Activated CD8-positive, alpha-beta memory T cell treated with anti-CD3 and anti-CD28 coated beads for 36 hours (primary cell): ENCODE measurements at regions not wholly inside any gene's neighbourhood (a gene's known extent, or its start where the extent isn't known, plus 50 kb on each side); places are given as distances from the start of the nearest gene placed in this dataset.

Experiments used
- CTCF ChIA-PET: fragments of 350-600 bp; sonication (Branson Sonifier 250); formaldehyde crosslinking; loops from one replicate; lab custom pipeline; 2021; ENCODE audit warnings: antibody characterized with exemption; lab: Charles Lee
- POLR2A ChIA-PET: fragments of 350-600 bp; sonication (Branson Sonifier 250); formaldehyde crosslinking; loops from one replicate; lab custom pipeline; 2021; ENCODE audit warnings: antibody characterized with exemption; lab: Charles Lee

- POLR2A ChIA-PET = no interaction called here
- CTCF ChIA-PET = no interaction called here
Measured at GRCh38 chr4:129167640-129168260, 71.8 kb downstream of the C4orf33 start.

- ChIA-PET POLR2A (no interaction called here), CTCF (no interaction called here)
Measured at GRCh38 chr4:129172181-129172580, 76.2 kb downstream of the C4orf33 start.

- POLR2A ChIA-PET = no interaction called here
Measured at GRCh38 chr4:129176864-129177263, 80.9 kb downstream of the C4orf33 start.

GRCh38 chr4:129179276-129179675 is 83.3 kb downstream of the C4orf33 start:
- CTCF ChIA-PET = no interaction called here
- POLR2A ChIA-PET = no interaction called here

More at GRCh38 chr4:129176864-129177263, 80.9 kb downstream of the C4orf33 start:
- CTCF ChIA-PET = no interaction called here

GRCh38 chr4:129189630-129190029 is 93.7 kb downstream of the C4orf33 start:
- POLR2A ChIA-PET = no interaction called here

DNA sequence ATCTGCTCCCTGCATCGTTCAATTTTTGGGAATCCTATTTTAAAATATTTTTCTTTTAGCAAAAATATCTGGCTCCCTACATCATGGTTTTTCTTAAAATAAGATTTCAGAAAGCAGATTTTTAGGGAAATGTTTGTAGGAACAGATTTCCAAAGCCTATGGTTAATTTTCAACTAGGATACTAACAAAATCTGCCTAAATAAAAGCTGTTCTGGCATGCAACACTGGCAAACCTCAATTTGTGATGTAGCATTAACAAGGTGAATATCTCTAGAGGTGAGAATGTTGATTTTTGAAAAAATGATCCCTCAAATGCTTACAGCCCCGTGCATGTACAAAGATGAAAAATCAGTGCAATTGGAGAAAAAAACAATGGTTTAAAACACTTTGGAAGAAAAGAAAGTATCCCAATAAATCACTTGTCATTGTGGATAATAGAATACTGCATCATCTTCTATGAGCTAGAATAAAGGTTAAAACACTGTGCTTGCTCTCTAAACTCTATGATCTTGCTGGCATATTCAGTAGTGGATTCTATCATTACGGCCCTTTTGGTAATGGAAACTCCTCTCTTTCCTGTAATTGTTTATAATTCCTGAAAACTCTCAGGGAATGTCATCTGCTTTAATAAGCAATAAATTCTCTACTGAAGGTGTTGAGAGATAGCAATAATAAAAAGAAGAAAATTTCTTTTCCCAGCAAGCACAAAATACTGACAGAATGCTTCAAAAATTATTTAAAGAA is 97.6 kb downstream of the C4orf33 start:
- CTCF ChIA-PET = no interaction called here

More at GRCh38 chr4:129189630-129190029, 93.7 kb downstream of the C4orf33 start:
- CTCF ChIA-PET = no interaction called here

GRCh38 chr4:129208481-129208880 is 112.5 kb downstream of the C4orf33 start:
- ChIA-PET POLR2A (no interaction called here), CTCF (no interaction called here)

More for the DNA sequence above, 97.6 kb downstream of the C4orf33 start:
- POLR2A ChIA-PET = no interaction called here

DNA sequence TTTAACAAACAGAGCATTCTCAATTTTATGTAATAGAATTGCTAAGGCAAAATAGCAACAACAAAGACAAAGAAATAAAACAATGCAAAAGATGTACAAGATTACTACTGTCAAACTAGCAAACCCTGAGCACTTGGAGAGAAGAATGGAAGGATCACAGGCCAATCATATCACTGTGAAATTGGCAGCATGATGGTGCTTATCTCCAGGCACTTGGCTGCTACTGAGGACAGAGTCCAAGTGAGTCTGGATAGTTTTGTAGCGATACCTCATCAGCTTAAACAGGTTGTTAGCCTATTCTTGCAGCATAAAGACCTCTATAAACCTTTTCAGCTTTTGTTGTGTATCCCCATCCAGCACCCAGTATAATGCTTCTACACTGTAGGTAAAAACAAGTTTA is 117.7 kb downstream of the C4orf33 start:
- CTCF ChIA-PET = interaction anchor here (0.7 kb wide), 1 partner anchor 112 kb away, joined by 3 read pairs; no protein-coding TSS in a partner anchor

GRCh38 chr4:129218360-129218759 is 122.4 kb downstream of the C4orf33 start:
- ChIA-PET POLR2A (no interaction called here), CTCF (no interaction called here)

More for the DNA sequence above, 117.7 kb downstream of the C4orf33 start:
- POLR2A ChIA-PET = no interaction called here

DNA sequence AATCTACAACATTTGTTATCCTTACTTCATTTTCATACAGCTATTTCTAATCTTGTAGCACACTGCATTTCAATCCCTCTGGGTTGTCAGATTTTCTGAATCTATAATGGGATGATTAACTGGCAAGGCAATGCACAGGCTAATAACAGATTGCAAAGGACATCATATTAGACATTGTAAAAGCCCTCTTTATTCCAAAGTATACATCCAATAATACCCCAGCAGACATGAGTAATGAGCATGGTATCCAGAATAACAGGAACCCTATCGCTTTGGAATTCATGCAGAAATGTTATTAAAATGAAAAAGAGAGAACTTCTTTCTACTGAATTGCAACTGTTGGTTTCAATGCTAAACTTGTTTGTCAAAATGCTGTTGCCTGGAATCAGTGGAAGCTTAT is 122.9 kb downstream of the C4orf33 start:
- ChIA-PET CTCF (no interaction called here), POLR2A (no interaction called here)

GRCh38 chr4:129220254-129220653 is 124.3 kb downstream of the C4orf33 start:
- POLR2A ChIA-PET = no interaction called here
- CTCF ChIA-PET = no interaction called here

DNA sequence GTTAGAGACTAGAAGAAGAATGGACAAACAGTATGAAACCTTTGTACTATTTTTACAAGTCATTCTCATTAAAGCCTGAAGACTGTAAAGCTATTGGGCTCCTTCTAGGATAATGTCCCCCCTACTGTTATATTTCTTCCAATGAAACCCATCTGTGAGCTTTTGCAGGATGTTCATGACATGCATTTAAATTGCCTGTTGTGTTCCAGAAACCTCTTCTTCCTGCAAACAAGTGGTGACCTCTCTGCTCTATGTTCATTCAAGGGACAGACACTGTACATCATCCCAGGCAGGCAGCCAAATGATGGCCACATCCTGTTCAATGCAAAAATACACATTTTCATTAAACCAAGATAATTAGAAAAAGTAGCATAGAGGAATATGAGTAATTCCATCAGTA is 128.0 kb downstream of the C4orf33 start:
- CTCF ChIA-PET = no interaction called here
- POLR2A ChIA-PET = no interaction called here

DNA sequence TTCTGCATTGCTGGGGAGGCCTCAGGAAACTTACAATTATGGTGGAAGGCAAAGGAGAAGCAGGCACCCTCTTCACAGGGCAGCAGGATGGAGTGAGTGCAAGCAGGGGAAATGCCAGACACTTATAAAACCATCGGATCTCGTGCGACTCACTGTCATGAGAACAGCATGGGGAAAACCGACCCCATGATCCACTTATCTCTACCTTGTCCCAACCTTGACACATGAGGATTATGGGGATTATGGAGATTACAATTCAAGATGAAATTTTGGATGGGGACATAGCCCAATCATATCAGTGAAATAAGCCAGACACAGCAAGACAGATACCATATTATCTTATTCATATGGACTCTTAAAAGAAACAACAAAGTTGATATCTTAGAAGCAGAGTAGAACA is 134.9 kb downstream of the C4orf33 start:
- ChIA-PET POLR2A (no interaction called here), CTCF (no interaction called here)

GRCh38 chr4:129231945-129232588 is 136.1 kb downstream of the C4orf33 start:
- POLR2A ChIA-PET = no interaction called here
- CTCF ChIA-PET = interaction anchor here (0.7 kb wide), 1 partner anchor 884 kb away, joined by 4 read pairs; no protein-coding TSS in a partner anchor

- CTCF ChIA-PET = no interaction called here
Measured at GRCh38 chr4:129232589-129233337, 136.8 kb downstream of the C4orf33 start.

GRCh38 chr4:129233691-129234090 is 137.7 kb downstream of the C4orf33 start:
- ChIA-PET CTCF (no interaction called here), POLR2A (no interaction called here)

More at GRCh38 chr4:129232589-129233337, 136.8 kb downstream of the C4orf33 start:
- POLR2A ChIA-PET = no interaction called here

DNA sequence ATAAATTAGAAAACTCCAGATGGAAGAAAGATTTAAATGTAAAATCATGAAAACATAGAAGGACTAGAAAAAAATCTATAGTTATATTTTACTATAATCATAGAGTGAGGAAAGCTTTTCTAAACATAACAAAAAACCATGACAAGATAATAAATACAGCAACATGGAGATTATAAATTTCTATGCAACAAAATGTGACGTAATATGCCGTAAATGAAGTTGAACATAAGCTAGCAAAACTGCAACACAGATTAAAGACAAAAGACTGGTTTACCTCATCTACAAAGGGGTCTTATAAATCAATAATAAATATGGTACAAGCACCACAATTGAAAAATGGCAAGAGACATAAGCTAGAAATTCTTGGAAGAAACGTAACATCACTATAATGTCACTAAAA is 140.4 kb downstream of the C4orf33 start:
- ChIA-PET CTCF (no interaction called here), POLR2A (no interaction called here)

DNA sequence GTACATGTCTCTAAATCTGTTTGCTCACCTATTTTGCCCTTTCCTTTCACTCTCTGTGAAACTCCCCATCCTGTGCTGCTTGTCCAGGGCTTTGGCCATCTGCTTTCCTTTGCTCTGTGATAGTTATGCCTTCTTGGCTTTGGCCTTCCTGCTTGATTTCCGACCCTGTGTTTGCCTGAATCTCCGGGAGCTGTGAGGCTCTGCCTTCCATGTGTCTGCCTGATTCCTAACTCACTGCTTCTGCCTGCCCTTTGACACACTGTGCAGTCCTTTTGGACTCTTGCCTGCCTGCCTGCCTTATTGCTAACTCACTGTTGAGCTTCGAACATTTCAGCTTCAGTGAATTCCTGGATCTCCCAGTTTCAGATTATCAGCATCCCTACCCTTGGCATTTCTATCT is 143.1 kb downstream of the C4orf33 start:
- ChIA-PET POLR2A (no interaction called here), CTCF (no interaction called here)

DNA sequence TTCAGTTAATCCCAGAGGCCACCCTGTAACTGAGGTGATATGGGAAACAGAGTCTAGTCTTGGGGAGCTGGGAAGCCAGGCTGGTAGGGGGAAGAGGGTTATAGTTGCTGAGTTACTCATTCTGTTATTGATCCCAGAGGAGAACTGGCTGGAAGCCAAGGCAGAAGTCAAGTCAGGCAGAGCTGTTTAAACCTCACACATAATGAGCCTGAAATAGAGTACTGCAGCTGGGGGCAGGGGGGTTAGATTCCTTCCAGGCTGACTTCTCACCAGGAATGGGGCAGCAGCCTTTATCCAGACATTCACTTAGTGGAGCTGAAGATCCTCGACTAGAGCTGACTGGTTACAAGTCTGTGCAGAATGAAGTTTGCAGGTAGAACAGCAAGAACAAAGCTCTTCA is 144.9 kb downstream of the C4orf33 start:
- POLR2A ChIA-PET = no interaction called here
- CTCF ChIA-PET = no interaction called here

DNA sequence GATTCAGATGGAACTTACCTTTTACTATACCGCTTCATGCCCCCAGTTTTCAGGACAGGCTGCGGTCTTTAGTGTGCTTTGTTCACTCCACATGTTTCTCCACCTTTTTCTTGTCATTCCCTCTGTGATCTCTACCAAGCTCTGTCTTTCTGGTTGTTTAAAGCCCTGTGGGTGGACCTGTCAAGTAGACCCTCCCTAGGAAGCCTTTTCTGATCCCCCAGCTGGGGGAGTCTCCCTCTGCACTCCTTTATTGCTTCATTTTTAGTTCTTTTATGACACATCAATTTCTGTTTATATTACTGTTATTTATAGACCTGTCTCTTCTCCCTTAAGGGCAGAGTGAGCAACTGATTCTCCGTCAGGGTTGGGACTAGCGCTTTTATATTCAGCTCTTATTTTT is 150.2 kb downstream of the C4orf33 start:
- ChIA-PET POLR2A (no interaction called here), CTCF (no interaction called here)
